GM12878 (cell line): ENCODE measurements at regions not wholly inside any gene's neighbourhood (a gene's known extent, or its start where the extent isn't known, plus 50 kb on each side); places are given as distances from the start of the nearest gene placed in this dataset.

Source experiments
- ATAC-seq: fragments of 200-7000 bp; cut with Tn5 transposase; 3 replicates; pipeline ENCODE4 v1.9.1; 2020; ENCODE audit warnings: mild to moderate bottlenecking, moderate library complexity
- BruUV-seq: library from RNA; stranded (reverse); fragments of 400-500 nt; replicated peaks from 2 replicates; lab custom pipeline; 2021; lab: Mats Ljungman, UMichigan
- CTCF ChIA-PET: fragments of 300-600 bp; sonication (Branson Sonifier 250); formaldehyde crosslinking; extraction: SDS; loops from one replicate; lab custom pipeline; 2021; ENCODE audit warnings: inconsistent platforms; lab: Yijun Ruan, JAX
- POLR2A ChIA-PET: fragments of 350-600 bp; formaldehyde crosslinking; extraction: SDS; loops from one replicate; lab custom pipeline; 2021; ENCODE audit warnings: inconsistent platforms; lab: Charles Lee
- RAD21 ChIA-PET: fragments of 300-600 bp; sonication (Branson Sonifier 250); formaldehyde crosslinking; loops from one replicate; lab custom pipeline; 2023; ENCODE audit warnings: antibody characterized with exemption; ENCODE audit not compliant: unreplicated experiment; lab: Charles Lee
- SMC1A ChIA-PET: fragments of 300-600 bp; sonication (Branson Sonifier 250); formaldehyde crosslinking; loops from one replicate; lab custom pipeline; 2023; ENCODE audit not compliant: unreplicated experiment, uncharacterized antibody; lab: Charles Lee
- DNase-seq: peaks from one replicate; pipeline ENCODE4 v3.0.0-alpha.2; 2011; ENCODE audit warnings: low read depth, low spot score
- FAIRE-seq: peaks from 3 replicates; lab custom pipeline; 2011; peaks lifted over from hg19 to GRCh38; lab: Jason Lieb, UNC
- H2AFZ ChIP-seq: 2 replicates; pipeline ENCODE4 v1.6.0; 2011; ENCODE audit warnings: low read depth, low read length, control low read depth; ENCODE audit not compliant: control insufficient read depth
- H3K27ac ChIP-seq: 2 replicates; pipeline ENCODE4 v1.5.1; 2011; ENCODE audit warnings: control low read depth; ENCODE audit not compliant: control insufficient read depth, insufficient read depth
- H3K27me3 ChIP-seq, 2 experiments: replicated peaks in 1 of 2; 2 replicates each; pipeline versions ENCODE4 v1.6.0 to v1.6.1; 2011; ENCODE audit warnings: low read length in 1 of 2; ENCODE audit not compliant: control insufficient read depth in 2 of 2, insufficient read depth in 2 of 2
- H3K36me3 ChIP-seq, 2 experiments: 2 replicates each; pipeline ENCODE4 v1.5.1; 2011; ENCODE audit warnings: low read length in 1 of 2; ENCODE audit not compliant: control insufficient read depth in 2 of 2, insufficient read depth in 2 of 2
- H3K4me1 ChIP-seq: 2 replicates; pipeline ENCODE4 v1.6.1; 2011; ENCODE audit warnings: mild to moderate bottlenecking, low read length, moderate library complexity, mixed read lengths; ENCODE audit not compliant: control insufficient read depth, insufficient read depth
- H3K4me2 ChIP-seq: 2 replicates; pipeline ENCODE4 v1.6.0; 2011; ENCODE audit warnings: control low read depth; ENCODE audit not compliant: control insufficient read depth, insufficient read depth
- H3K4me3 ChIP-seq: fragments of 200-600 bp; sonication (generic); 2 replicates; pipeline ENCODE4 v1.5.1; 2016
- H3K79me2 ChIP-seq: 2 replicates; pipeline ENCODE4 v1.6.0; 2011; ENCODE audit warnings: low read length; ENCODE audit not compliant: control insufficient read depth, insufficient read depth
- H3K9ac ChIP-seq: 2 replicates; pipeline ENCODE4 v1.8.0; 2011; ENCODE audit warnings: low read length, control low read depth, mixed read lengths; ENCODE audit not compliant: control insufficient read depth, insufficient read depth
- H3K9me3 ChIP-seq: replicated peaks from 3 replicates; pipeline ENCODE4 v1.5.1; 2011; ENCODE audit warnings: mild to moderate bottlenecking, low read length; ENCODE audit not compliant: control insufficient read depth, insufficient read depth
- H4K20me1 ChIP-seq: 2 replicates; pipeline ENCODE4 v1.6.0; 2011; ENCODE audit not compliant: control insufficient read depth, insufficient read depth
- BMI1 ChIP-seq: fragments of 450-650 bp; IDR thresholded peaks from 2 replicates; pipeline ENCODE4 v1.6.1; 2016; ENCODE audit warnings: mild to moderate bottlenecking, moderate library complexity, borderline replicate concordance
- IRF4 ChIP-seq: IDR thresholded peaks from 2 replicates; pipeline ENCODE4 v1.6.1; 2011; ENCODE audit warnings: low read depth, low read length
- IRF5 ChIP-seq: fragments of 450-650 bp; IDR thresholded peaks from 2 replicates; pipeline ENCODE4 v1.6.1; 2017; ENCODE audit warnings: borderline replicate concordance
- MTA2 ChIP-seq: fragments of 450-650 bp; IDR thresholded peaks from 2 replicates; pipeline ENCODE4 v1.6.1; 2016; ENCODE audit warnings: low read depth, mild to moderate bottlenecking, moderate library complexity
- RELB ChIP-seq: fragments of 450-650 bp; IDR thresholded peaks from 2 replicates; pipeline ENCODE4 v1.6.1; 2017; ENCODE audit warnings: low read depth, mild to moderate bottlenecking, moderate library complexity
- SMAD1 ChIP-seq: fragments of 450-650 bp; IDR thresholded peaks from 2 replicates; pipeline ENCODE4 v1.6.1; 2018; ENCODE audit warnings: mild to moderate bottlenecking, low read depth; ENCODE audit not compliant: partially characterized antibody
- SMARCA5 ChIP-seq: fragments of 450-650 bp; IDR thresholded peaks from 2 replicates; pipeline ENCODE4 v1.6.1; 2017; ENCODE audit warnings: mild to moderate bottlenecking
- SMC3 ChIP-seq: IDR thresholded peaks from 2 replicates; pipeline ENCODE4 v1.6.1; 2011; ENCODE audit warnings: low read length, improper control_type of control experiment, borderline replicate concordance
- SPI1 ChIP-seq: IDR thresholded peaks from 2 replicates; pipeline ENCODE4 v1.6.1; 2011; ENCODE audit warnings: low read depth, mild to moderate bottlenecking, low read length, moderate library complexity, borderline replicate concordance; ENCODE audit not compliant: insufficient read depth
- YBX1 ChIP-seq: fragments of 450-650 bp; IDR thresholded peaks from 2 replicates; pipeline ENCODE4 v1.6.1; 2016; ENCODE audit warnings: antibody characterized with exemption
- ZBED1 ChIP-seq: IDR thresholded peaks from 2 replicates; pipeline ENCODE4 v1.6.1; 2016; ENCODE audit warnings: borderline replicate concordance
- ZNF384 ChIP-seq: IDR thresholded peaks from 2 replicates; pipeline ENCODE4 v1.6.1; 2012; ENCODE audit warnings: low read depth, mild to moderate bottlenecking, low read length, improper control_type of control experiment, borderline replicate concordance
- WGBS: methylation state at CpG from one replicate; pipeline ENCODE4 v1.1.6; 2016; ENCODE audit warnings: low lambda C conversion rate; ENCODE audit not compliant: insufficient replicate concordance, insufficient coverage; ENCODE audit errors: missing lambda C conversion rate; 5-methylcytosine and 5-hydroxymethylcytosine counted together
- in situ Hi-C: fragments of 300-500 bp; cut with MboI; formaldehyde crosslinking; loops from 9 replicates; pipeline ENCODE4 v1.14.3; 2018; ENCODE audit warnings: mixed read lengths
- intact Hi-C: fragments of 100-400 bp; cut with micrococcal nuclease; formaldehyde crosslinking; loops from one replicate; pipeline ENCODE4 v1.14.2; 2022; ENCODE audit not compliant: unreplicated experiment
- TF ChIP-seq, protein P1 (sequence below): IDR thresholded peaks from 2 replicates; pipeline ENCODE4 v1.6.1; 2012; ENCODE audit warnings: improper control_type of control experiment, low read depth, low read length; ENCODE audit not compliant: insufficient replicate concordance

- no peak for TF ChIP-seq RELB
- TF ChIP-seq ZBED1 = no peak
- TF ChIP-seq IRF5 = no peak
- TF ChIP-seq BMI1 = no peak
- TF ChIP-seq SMC3 = no peak
- TF ChIP-seq IRF4 = no peak
- TF ChIP-seq, all 136 proteins: peak for 0
These were observed 224.5 kb downstream of the VEGFC start (continued) for GRCh38 chr4:176568238-176568637.

DNA sequence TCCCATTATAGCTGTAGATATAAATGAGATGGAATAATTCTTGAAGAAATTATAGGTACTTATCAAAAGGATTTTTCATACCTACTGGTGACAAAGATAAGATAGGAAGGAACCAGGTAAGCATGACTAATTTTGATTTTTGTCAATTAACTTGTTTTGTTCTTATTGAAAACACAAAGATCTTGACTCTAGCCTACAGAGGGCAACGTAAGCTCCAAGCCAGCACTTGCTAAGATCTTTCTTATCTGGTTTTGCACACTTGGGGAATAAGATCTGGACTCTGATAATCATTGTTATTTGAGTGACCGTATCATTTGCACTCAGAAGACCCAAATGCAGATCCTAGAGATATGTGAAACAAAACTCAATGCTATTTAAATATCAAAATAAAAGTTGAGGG is 223.4 kb downstream of the VEGFC start:
- CTCF ChIA-PET = interaction anchor here (1.2 kb wide), 1 partner anchor 191 kb away, joined by 3 read pairs; no protein-coding TSS in a partner anchor
- no TSS peak for BruUV-seq
- intact Hi-C loops (no loop called here), in situ Hi-C loops (no loop called here)
- POLR2A ChIA-PET = interaction anchor here (0.5 kb wide), 1 partner anchor 245 kb away, joined by 8 read pairs; no protein-coding TSS in a partner anchor
- Histone ChIP-seq H4K20me1 (no peaks in the 10 kb centered on the region), H3K9me3 (no peaks in the 10 kb centered on the region), H3K4me3 (no peak overlapping the region), H3K79me2 (no peaks in the 10 kb centered on the region), H3K36me3 (no peaks in the 10 kb centered on the region), H3K4me2 (no peak overlapping the region), H3K4me1 (no peaks in the 10 kb centered on the region), H2AFZ (no peak overlapping the region), H3K27me3 (no peaks in the 10 kb centered on the region; a peak in 1 of 4 replicates), H3K27ac (no peak overlapping the region), H3K9ac (no peak overlapping the region)
- RAD21 ChIA-PET = no interaction called here
- no peak for FAIRE-seq
- WGBS = 0% methylated on average over 2 of the region's 2 CpGs
- ATAC-seq = no peak
- DNase-seq = no peak
- SMC1A ChIA-PET = no interaction called here
- TF ChIP-seq MTA2 (no peak), SPI1 (no peak), ZNF384 (no peak), SMARCA5 (no peak), YBX1 (no peak), SMAD1 (no peak)
- TF ChIP-seq, protein P1, sequence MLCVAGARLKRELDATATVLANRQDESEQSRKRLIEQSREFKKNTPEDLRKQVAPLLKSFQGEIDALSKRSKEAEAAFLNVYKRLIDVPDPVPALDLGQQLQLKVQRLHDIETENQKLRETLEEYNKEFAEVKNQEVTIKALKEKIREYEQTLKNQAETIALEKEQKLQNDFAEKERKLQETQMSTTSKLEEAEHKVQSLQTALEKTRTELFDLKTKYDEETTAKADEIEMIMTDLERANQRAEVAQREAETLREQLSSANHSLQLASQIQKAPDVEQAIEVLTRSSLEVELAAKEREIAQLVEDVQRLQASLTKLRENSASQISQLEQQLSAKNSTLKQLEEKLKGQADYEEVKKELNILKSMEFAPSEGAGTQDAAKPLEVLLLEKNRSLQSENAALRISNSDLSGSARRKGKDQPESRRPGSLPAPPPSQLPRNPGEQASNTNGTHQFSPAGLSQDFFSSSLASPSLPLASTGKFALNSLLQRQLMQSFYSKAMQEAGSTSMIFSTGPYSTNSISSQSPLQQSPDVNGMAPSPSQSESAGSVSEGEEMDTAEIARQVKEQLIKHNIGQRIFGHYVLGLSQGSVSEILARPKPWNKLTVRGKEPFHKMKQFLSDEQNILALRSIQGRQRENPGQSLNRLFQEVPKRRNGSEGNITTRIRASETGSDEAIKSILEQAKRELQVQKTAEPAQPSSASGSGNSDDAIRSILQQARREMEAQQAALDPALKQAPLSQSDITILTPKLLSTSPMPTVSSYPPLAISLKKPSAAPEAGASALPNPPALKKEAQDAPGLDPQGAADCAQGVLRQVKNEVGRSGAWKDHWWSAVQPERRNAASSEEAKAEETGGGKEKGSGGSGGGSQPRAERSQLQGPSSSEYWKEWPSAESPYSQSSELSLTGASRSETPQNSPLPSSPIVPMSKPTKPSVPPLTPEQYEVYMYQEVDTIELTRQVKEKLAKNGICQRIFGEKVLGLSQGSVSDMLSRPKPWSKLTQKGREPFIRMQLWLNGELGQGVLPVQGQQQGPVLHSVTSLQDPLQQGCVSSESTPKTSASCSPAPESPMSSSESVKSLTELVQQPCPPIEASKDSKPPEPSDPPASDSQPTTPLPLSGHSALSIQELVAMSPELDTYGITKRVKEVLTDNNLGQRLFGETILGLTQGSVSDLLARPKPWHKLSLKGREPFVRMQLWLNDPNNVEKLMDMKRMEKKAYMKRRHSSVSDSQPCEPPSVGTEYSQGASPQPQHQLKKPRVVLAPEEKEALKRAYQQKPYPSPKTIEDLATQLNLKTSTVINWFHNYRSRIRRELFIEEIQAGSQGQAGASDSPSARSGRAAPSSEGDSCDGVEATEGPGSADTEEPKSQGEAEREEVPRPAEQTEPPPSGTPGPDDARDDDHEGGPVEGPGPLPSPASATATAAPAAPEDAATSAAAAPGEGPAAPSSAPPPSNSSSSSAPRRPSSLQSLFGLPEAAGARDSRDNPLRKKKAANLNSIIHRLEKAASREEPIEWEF = no peak
